Neutrophil (primary cell): ENCODE measurements at regions not wholly inside any gene's neighbourhood (a gene's known extent, or its start where the extent isn't known, plus 50 kb on each side); places are given as distances from the start of the nearest gene placed in this dataset.

Experiments used
- H3K27ac ChIP-seq: fragments of 200-600 bp; sonication (generic); 2 replicates; pipeline ENCODE4 v1.5.1; 2016; ENCODE audit warnings: mild to moderate bottlenecking, moderate library complexity
- H3K27me3 ChIP-seq: fragments of 200-600 bp; sonication (generic); 2 replicates; pipeline ENCODE4 v1.6.0; 2016; ENCODE audit warnings: mild to moderate bottlenecking
- H3K36me3 ChIP-seq: fragments of 200-600 bp; sonication (generic); 2 replicates; pipeline ENCODE4 v1.5.1; 2017
- H3K4me1 ChIP-seq, 2 experiments: fragments of 200-600 bp in 1 of 2; sonication (generic) in 1 of 2; 1 replicate in 1 of 2; 2 replicates in 1 of 2; pipeline versions ENCODE4 v1.5.1 to v1.6.1; 2013 to 2016; ENCODE audit warnings: low read depth in 1 of 2, low read length in 1 of 2, mild to moderate bottlenecking in 1 of 2, moderate library complexity in 1 of 2; ENCODE audit not compliant: control insufficient read depth in 1 of 2, insufficient read depth in 1 of 2
- H3K4me3 ChIP-seq, 2 experiments: fragments of 200-600 bp in 1 of 2; sonication (generic) in 1 of 2; 1 replicate in 1 of 2; 2 replicates in 1 of 2; pipeline ENCODE4 v1.5.1; 2013 to 2016; ENCODE audit warnings: low read depth in 1 of 2, low read length in 1 of 2, mild to moderate bottlenecking in 1 of 2, moderate library complexity in 1 of 2
- H3K9me3 ChIP-seq: fragments of 200-600 bp; sonication (generic); 2 replicates; pipeline ENCODE4 v1.5.1; 2016
- CTCF ChIP-seq: fragments of 200-600 bp; sonication (generic); IDR thresholded peaks from 2 replicates; pipeline ENCODE4 v1.5.1; 2016; ENCODE audit warnings: antibody characterized with exemption

- Histone ChIP-seq H3K9me3 (no peaks in the 10 kb centered on the region), H3K4me1 (no peaks in the 10 kb centered on the region), H3K27me3 (no peaks in the 10 kb centered on the region), H3K27ac (no peak overlapping the region), H3K36me3 (no peaks in the 10 kb centered on the region), H3K4me3 (no peak overlapping the region)
- no peak for TF ChIP-seq CTCF
Measured at GRCh38 chr11:116061322-116061721, 557.1 kb upstream of the CADM1 start.

GRCh38 chr11:116059919-116060318, 555.7 kb upstream of the CADM1 start:
- Histone ChIP-seq H3K9me3 (no peaks in the 10 kb centered on the region), H3K27me3 (no peaks in the 10 kb centered on the region)
- no peak for TF ChIP-seq CTCF

GRCh38 chr11:116057000-116057399, 552.8 kb upstream of the CADM1 start:
- Histone ChIP-seq H3K4me1 (no peaks in the 10 kb centered on the region), H3K9me3 (no peaks in the 10 kb centered on the region), H3K27ac (no peak overlapping the region), H3K36me3 (no peaks in the 10 kb centered on the region), H3K27me3 (no peaks in the 10 kb centered on the region), H3K4me3 (no peak overlapping the region)
- no peak for TF ChIP-seq CTCF

More at GRCh38 chr11:116059919-116060318, 555.7 kb upstream of the CADM1 start:
- H3K4me1 ChIP-seq, result no peaks in the 10 kb centered on the region
- no peaks in the 10 kb centered on the region for H3K36me3 ChIP-seq
- H3K4me3 ChIP-seq, result no peak overlapping the region
- H3K27ac ChIP-seq, result no peak overlapping the region

GRCh38 chr11:116055064-116055463, 550.8 kb upstream of the CADM1 start:
- Histone ChIP-seq H3K4me3 (no peak overlapping the region), H3K9me3 (no peaks in the 10 kb centered on the region), H3K4me1 (no peaks in the 10 kb centered on the region), H3K36me3 (no peaks in the 10 kb centered on the region), H3K27me3 (no peaks in the 10 kb centered on the region), H3K27ac (no peak overlapping the region)
- no peak for TF ChIP-seq CTCF

GRCh38 chr11:116053548-116053919, 549.3 kb upstream of the CADM1 start:
- Histone ChIP-seq H3K27ac (no peak overlapping the region), H3K36me3 (no peaks in the 10 kb centered on the region), H3K4me1 (no peaks in the 10 kb centered on the region), H3K4me3 (no peak overlapping the region), H3K9me3 (no peaks in the 10 kb centered on the region), H3K27me3 (no peaks in the 10 kb centered on the region)
- no peak for TF ChIP-seq CTCF
